ENCODE measurements at regions not wholly inside any gene's neighbourhood (a gene's known extent, or its start where the extent isn't known, plus 50 kb on each side); places are given as distances from the start of the nearest gene placed in this dataset.
A peak's percentile ranks its signal among the peaks of the same experiment; 100 is the strongest.

DNA sequence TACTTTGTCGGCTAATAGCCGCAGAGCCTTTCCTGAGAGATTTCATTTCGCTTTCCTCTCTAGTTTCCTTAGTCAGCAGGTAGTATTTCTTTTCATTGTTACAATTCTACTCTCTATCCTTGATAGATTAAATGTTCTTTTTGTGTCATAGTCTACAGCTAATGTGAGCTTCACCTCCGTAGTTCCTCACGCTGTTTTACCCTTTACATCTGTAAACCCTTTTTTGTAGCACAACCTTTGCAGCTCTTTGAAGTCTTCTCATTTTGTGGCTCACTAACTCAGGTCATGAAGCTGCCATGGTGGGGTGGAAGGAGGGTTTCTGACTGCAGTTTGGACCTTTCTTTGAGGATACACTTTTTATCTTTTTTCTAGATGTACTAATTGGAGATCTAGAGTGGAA, 1008.8 kb upstream of the PABPC4L start:
- DNase-seq (ENCODE audit: low spot score), result no peak

DNA sequence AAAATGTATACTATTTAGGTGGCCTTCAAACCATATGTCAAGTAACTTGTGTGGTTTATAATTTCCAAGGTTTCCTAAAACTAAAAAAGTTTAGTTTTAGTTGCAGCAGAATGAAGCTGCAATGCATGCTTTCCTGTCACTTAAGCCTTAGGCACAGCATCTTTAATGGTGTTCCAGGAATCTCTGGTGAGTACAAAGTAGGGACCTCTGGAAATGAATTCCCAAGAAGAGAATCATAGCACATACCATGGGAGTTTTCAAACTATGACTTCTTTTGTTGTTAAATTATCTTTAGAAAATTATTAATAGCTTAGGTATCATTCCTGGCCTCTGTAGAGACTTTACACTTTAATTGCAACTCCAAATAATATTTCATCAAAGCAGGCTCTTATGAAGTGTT, 1005.9 kb upstream of the PABPC4L start:
- no peak for DNase-seq (ENCODE audit: low spot score)

DNA sequence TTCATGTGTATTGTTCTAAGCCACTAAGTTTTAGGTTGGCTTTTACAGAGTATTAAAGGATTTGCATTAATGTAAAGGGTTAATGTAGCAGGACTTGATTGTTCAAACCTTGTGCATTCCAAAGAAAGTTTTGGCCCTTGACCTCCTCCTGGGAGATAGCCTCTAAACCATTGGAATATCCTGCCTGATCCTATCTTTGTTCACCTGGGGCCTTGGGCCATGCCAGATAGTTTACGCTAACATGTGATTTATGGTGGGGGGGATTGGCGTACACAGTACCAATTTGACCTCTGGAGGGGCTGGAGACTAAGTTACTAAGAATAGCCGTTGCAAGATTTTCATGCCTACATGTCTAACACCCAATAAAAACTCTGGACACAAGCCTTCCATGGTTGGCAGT, 1002.7 kb upstream of the PABPC4L start:
- DNase-seq (ENCODE audit: low spot score), result no peak

DNA sequence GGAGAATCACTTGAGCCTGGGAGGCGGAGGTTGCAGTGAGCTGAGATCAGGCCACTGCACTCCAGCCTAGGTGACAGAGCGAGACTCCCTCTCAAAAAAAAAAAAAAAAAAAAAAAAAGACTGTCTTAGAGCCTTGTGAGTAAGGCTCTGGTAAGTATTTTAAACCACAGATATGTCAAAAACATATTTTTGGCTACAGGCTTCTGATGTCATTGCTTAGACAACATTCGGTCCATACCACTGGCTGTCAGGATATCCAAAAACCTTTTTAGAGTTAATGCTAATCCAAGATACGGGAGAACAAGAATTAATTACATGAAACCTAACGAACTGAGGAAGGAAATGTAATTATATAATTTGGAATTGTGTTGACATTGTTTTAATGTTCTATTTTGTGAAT, 999.5 kb upstream of the PABPC4L start:
- DNase-seq (ENCODE audit: low spot score), result no peak

- DNase-seq (ENCODE audit: low spot score), result no peak
Measured at GRCh38 chr4:135197641-135198040, 996.1 kb upstream of the PABPC4L start.

- DNase-seq (ENCODE audit: low spot score), result no peak
Measured at GRCh38 chr4:135194477-135194876, 992.9 kb upstream of the PABPC4L start.

GRCh38 chr4:135192751-135193535, 991.4 kb upstream of the PABPC4L start:
- DNase-seq (ENCODE audit: low spot score), result no peak

DNA sequence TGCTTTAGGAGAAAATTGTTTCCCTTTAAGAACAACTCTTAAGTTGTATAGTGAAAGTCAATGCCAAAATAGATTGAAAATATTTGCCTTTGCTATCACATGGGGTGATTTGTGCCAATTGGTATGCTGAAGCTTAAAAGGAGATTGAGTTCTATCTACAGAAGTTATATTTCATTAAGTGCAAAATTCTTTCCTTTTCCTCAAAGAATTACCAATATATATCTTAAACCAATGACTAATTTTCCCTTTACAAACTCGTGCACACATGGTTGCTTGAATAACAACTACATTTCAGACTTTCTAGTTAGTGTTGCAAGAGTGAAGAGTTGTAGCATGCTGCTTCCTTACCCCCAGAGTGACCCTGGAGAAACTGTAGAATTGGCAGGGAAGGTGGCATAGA, 990.0 kb upstream of the PABPC4L start:
- no peak for DNase-seq (ENCODE audit: low spot score)

- DNase-seq (ENCODE audit: low spot score), result no peak
Measured at GRCh38 chr4:135186002-135186401, 984.4 kb upstream of the PABPC4L start.

DNA sequence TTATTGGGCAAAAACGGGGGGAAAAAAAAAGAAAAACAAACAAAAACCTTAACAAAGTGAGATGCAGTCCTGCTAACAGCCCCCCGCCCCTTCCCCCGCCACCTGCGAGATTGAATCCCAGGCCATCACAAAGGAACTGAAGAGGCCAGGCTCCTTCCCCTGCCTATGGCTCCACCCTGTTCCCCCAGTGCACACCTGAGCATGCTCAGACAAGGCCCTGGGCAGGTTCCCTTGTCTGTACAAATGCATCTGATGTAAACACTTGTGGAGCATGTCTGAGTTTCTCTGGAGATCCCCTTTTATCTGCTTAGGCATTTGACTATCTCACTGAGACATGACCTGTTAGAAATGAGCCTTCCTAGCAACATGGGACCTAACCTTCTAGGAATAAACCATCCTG, 983.7 kb upstream of the PABPC4L start:
- no peak for DNase-seq (ENCODE audit: low spot score)

DNA sequence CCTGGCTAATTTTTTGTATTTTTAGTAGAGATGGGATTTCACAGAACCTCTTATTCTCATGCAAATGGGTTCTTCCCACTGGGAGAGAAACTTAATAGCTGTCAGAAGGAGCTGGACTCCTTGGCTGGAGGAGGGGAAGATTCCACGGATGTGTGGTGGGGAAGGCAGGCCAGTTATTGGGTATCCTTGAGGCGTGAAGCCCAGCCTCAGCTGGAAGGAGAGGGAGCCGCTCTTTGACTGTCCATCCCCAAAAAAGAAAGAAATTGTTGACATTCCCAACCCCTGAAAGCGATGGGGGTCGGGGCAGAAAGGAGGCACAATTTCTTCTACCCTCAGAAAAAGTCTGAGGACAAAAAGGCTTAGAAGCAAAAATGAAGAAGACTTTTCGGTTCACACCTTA, 983.1 kb upstream of the PABPC4L start:
- no peak for DNase-seq (ENCODE audit: low spot score)

- no peak for DNase-seq (ENCODE audit: low spot score)
Measured at GRCh38 chr4:135177321-135177720, 975.7 kb upstream of the PABPC4L start.

DNA sequence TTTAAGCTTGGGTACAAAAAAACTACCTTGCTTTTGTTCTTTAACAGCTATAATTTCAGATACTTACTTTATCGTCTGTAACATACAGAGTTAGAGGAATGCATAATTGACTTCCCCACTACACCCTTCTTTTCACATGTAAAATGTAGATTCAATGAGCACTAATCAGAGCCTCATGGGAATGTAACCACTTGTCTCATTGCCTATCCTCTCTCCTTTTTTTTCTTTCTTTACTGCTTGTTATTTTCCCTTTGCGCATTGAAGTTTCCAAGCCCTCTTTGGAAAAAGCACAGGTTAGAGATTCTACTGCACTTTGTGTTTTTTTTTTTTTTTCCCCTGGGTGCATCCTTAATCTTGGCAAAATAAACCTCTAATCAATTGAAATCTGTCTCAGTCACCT, 965.1 kb upstream of the PABPC4L start:
- DNase-seq (ENCODE audit: low spot score), result no peak

DNA sequence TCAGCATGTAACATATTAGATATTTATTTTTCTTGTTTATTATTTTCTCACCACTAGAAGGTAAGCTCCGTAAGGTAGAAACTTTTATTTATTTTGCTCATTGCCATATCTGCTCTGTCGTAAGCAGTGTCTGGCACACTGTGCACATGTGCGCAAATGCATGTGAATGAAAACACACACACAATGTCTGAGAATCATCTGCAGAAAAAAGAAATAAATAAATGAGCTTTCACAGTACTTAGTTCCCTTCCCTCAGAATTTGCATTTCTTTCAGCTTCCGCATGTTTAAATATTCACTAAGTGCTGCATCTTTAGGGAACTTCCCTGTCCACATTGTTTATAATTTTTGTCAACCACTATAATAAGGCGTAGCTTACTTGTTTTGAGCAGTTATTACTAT, 963.0 kb upstream of the PABPC4L start:
- DNase-seq (ENCODE audit: low spot score), result no peak

DNA sequence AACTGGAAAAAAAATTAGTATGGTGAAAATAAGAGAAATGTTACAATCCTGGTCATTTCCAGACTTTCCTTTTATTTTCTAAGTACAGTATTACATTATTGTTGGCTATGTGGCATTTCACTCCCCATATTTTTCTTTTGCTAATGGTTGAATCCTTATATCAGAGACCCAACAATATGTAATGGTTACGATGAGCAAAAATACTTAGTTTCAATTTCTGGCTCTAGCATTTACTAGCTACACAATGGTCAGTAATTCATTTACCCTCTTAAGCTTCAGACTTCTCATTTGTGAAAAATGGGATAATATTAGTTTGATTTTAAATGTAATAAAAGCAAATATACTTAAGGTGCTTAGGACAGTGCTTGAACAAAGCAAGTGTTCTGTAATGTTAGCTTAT, 942.9 kb upstream of the PABPC4L start:
- no peak for DNase-seq (ENCODE audit: low spot score)

DNA sequence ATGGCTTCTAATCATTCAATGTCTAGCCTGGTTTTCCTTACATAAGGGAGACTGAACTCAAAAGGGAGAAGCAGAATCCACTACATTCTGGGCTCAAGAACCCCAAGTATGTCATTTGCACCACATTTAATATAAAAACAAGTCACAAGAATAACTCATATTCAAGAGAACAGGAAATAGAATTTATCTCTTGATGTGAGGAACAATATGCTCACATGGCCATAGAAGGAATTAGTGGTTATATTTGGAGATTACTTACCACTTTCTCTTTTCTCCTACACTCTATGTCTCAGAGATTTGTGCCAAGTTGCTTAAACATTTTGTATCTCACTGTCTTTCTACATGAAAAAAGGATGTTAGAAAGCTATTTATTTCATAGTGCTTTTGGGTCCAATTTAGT, 922.6 kb upstream of the PABPC4L start:
- DNase-seq (ENCODE audit: low spot score), result no peak

DNA sequence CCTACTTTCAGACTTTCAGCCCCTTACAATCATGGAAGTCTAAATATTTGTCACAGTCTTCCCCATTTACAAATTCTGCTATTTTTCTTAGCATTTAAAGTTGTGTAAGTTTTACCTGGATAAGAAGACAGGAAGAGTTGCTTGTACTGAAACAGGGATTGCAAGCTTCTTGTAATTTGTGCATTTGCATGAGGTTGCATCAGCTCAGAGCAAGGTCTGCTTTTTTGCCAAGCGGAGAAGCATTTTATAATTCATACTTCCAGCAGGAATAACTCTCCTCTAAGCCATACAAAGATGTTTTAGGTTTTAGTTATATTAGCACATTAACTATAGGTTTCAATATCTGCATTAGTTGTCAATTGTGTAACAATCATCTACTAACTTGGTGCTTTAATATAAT, 922.0 kb upstream of the PABPC4L start:
- no peak for DNase-seq (ENCODE audit: low spot score)

- DNase-seq (ENCODE audit: low spot score), result no peak
Measured at GRCh38 chr4:135122457-135122856, 920.9 kb upstream of the PABPC4L start.

GRCh38 chr4:135120195-135120594, 918.6 kb upstream of the PABPC4L start:
- DNase-seq (ENCODE audit: low spot score), result no peak

- no peak for DNase-seq (ENCODE audit: low spot score)
Measured at GRCh38 chr4:135114079-135114478, 912.5 kb upstream of the PABPC4L start.

DNA sequence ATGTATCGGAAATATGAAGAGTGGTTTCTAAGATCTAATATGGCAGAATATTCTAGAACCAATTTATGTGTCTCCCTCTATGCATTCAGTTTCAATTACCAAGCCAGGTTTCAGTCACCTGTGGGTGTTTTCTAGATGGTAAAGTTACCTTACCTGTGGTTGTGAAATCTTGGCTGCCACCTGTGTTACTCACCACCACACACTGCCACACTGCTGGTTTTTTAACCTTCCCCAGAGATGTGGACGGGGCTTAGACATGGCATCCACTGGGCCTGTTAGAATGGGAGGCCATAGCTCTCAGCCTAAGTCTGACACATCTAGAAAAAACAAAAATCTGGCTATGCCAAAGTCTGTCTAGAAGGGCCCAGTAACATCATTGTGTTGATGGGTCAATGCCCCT, 896.5 kb upstream of the PABPC4L start:
- no peak for DNase-seq (ENCODE audit: low spot score)

GRCh38 chr4:135073389-135073788, 871.8 kb upstream of the PABPC4L start:
- no peak for DNase-seq (ENCODE audit: low spot score)

GRCh38 chr4:135072553-135072952, 871.0 kb upstream of the PABPC4L start:
- no peak for DNase-seq (ENCODE audit: low spot score)

- DNase-seq (ENCODE audit: low spot score), result peak; percentile 9
Measured at GRCh38 chr4:135065366-135065765, 863.8 kb upstream of the PABPC4L start.
